ENCODE measurements at regions not wholly inside any gene's neighbourhood (a gene's known extent, or its start where the extent isn't known, plus 50 kb on each side); places are given as distances from the start of the nearest gene placed in this dataset.

DNA sequence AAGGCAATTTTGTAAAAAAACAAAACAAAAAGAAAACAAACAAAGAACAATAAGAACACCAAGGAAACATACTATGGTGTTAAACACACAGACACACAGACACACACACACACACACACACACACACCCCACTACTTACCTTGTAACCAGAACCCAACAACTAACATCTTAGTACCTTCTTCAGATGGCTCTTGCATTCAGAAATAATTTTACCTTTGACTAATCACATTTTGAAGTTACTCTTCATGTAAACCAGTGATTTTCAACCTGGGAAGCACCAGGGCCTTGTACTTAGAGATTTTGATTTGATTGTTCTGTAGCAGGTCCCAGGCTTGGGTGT is 87.5 kb downstream of the AQP4 start:
- H3K4me3 ChIP-seq (ENCODE audit: low read depth, low read length): no peak overlapping the region
- no peak for DNase-seq (ENCODE audit: low read depth)
- TF ChIP-seq, protein P1, sequence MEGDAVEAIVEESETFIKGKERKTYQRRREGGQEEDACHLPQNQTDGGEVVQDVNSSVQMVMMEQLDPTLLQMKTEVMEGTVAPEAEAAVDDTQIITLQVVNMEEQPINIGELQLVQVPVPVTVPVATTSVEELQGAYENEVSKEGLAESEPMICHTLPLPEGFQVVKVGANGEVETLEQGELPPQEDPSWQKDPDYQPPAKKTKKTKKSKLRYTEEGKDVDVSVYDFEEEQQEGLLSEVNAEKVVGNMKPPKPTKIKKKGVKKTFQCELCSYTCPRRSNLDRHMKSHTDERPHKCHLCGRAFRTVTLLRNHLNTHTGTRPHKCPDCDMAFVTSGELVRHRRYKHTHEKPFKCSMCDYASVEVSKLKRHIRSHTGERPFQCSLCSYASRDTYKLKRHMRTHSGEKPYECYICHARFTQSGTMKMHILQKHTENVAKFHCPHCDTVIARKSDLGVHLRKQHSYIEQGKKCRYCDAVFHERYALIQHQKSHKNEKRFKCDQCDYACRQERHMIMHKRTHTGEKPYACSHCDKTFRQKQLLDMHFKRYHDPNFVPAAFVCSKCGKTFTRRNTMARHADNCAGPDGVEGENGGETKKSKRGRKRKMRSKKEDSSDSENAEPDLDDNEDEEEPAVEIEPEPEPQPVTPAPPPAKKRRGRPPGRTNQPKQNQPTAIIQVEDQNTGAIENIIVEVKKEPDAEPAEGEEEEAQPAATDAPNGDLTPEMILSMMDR (conservative IDR thresholded peaks at IDR 0.05; ENCODE audit: low read depth, low read length): no peak

DNA sequence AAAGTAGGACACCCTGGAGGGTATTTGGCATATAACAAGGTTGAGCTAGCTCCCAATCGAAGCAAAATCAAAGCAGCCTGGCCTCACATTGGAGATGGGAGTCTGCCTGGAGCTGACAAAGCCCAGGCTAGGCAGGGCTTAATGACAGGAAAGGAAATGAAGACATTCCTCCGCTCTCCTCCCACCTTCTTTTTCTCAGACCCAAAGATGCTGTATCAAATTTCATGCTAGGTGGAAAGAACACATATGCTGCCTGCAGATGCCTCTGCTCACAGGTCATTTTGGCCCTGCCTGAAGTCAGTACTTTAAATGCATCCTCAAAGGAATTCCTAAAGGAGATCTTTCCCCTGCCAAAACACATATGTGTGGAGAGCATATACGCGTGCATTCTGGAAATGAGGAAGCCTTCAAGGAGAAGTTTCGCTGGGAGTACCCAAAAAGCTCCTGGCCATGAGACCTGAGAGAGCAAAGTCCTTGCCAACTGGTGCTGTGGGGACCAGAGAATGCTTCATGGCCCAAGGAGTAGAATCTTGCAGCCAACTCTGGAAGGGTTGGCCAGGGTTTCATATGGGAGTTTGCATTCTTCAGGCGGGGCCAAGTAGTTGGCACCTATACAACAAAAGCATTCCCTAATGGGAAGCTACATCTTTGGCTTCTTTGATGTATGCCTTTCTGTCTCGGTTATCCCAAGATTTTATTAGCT is 88.0 kb downstream of the AQP4 start:
- H3K4me3 ChIP-seq (ENCODE audit: low read depth, low read length): no peak overlapping the region
- TF ChIP-seq, protein P1 (conservative IDR thresholded peaks at IDR 0.05; ENCODE audit: low read depth, low read length): no peak
- DNase-seq (ENCODE audit: low read depth): peak; percentile 46

DNA sequence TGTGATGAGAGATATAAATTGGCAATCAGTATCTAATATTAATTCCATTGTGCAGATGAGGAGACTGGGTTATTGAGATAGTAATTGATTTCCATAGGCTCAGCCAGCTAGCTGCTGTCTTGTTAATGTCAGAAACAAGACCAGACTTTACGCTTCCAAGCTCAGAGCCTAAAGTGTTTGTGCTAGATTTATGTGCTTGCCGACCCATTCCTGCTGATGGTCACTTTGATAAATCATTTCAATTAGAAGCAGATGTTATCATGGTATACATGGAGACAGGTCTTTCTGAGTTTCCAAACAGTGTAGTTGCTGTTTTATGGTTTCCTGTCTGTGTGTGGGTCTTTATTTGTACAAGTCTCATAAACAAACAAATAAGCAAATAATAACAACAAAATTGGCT is 92.8 kb downstream of the AQP4 start:
- TF ChIP-seq, protein P1 (conservative IDR thresholded peaks at IDR 0.05; ENCODE audit: low read depth, low read length): no peak
- DNase-seq (ENCODE audit: low read depth): no peak
- H3K4me3 ChIP-seq (ENCODE audit: low read depth, low read length): no peak overlapping the region

DNA sequence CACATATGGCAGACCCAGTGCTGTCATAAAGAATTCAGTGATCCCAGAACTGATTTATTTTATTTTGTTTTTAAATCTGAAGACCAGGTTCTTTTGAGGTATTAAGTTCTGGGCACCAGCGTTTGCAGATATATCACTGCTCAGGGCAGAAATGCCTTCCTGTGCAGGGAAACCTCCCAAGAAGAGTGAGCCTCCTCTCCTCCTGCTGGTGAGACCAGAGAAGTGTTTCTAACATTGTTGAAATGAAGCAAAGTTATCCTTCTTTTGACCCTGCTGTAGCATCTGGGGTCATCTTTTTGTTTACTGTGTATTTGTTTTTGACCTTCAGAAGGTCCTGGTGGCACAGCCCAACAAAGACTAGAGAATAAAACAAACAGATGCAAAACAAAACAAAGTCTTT is 94.0 kb downstream of the AQP4 start:
- no peak overlapping the region for H3K4me3 ChIP-seq (ENCODE audit: low read depth, low read length)
- DNase-seq (ENCODE audit: low read depth): peak; percentile 46
- TF ChIP-seq, protein P1 (conservative IDR thresholded peaks at IDR 0.05; ENCODE audit: low read depth, low read length): peak; percentile 69

DNA sequence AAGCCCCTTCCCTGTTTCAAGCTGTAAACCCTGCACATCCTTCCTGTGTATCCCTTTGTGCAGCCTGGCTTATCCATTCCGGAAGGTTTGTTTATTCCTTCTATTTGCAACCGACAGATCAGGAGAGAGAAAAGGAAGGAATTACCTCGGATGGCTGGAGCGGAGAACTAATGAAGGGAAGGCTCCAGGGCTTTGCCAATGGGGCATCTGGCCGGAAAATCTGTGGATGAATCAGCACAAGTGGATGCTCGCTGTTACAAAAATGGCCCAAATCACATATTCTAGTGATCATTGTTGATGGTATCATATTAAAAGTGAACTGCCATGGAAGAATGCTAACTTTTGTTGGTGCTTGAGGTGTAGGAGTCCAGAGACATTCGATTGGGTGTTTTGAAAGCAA is 97.1 kb downstream of the AQP4 start:
- DNase-seq (ENCODE audit: low read depth): no peak
- TF ChIP-seq, protein P1 (conservative IDR thresholded peaks at IDR 0.05; ENCODE audit: low read depth, low read length): no peak
- H3K4me3 ChIP-seq (ENCODE audit: low read depth, low read length): no peak overlapping the region

DNA sequence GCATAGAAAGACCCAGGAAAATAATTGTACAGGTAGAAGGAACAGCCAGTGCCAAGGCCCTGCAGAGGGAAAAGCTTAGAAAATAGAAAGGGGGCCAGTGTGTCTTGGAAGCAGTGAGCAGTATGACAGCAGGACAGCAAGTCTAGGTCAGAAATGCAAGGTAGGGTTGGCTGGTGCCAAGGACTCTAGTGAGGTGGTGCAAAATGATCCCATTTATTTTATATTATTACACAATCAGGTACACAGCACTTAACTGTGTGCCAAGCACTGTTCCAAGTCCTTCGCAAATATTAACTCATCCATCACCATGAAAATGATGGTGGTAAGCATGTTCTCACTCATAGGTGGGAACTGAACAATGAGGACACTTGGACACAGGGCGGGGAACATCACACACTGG is 100.0 kb downstream of the AQP4 start:
- H3K4me3 ChIP-seq (ENCODE audit: low read depth, low read length): no peak overlapping the region
- DNase-seq (ENCODE audit: low read depth): no peak
- TF ChIP-seq, protein P1 (conservative IDR thresholded peaks at IDR 0.05; ENCODE audit: low read depth, low read length): no peak

DNA sequence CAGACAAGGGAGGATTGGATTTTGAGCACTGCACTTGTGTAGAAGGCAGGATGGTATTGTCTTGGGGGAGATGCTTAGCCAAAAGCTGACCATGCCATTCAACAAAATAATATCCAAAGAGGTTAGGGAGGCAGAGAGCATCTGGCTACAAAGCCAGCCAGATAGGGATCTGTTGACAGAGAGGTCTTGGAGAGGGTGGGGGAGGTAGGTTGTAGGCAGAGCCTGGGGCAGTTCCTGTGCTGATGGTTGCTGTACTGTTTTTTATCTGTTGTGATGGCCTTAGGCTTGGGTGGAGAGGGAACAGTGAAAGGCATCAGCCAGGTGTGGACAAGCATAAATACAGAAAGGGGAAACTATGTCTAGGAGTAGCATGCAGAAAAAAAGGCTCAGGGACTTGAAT is 100.9 kb downstream of the AQP4 start:
- DNase-seq (ENCODE audit: low read depth): no peak
- TF ChIP-seq, protein P1 (conservative IDR thresholded peaks at IDR 0.05; ENCODE audit: low read depth, low read length): no peak
- no peak overlapping the region for H3K4me3 ChIP-seq (ENCODE audit: low read depth, low read length)
